ENCODE measurements at regions not wholly inside any gene's neighbourhood (a gene's known extent, or its start where the extent isn't known, plus 50 kb on each side); places are given as distances from the start of the nearest gene placed in this dataset.

GRCh38 chr1:68908316-68908715, 411.4 kb upstream of the DEPDC1 start:
- no peak overlapping the region for H4K12ac ChIP-seq (ENCODE audit: low read depth, low read length)
- no peak overlapping the region for H2AFZ ChIP-seq (ENCODE audit: insufficient read depth, low read length, poor library complexity)
- no peaks in the 10 kb centered on the region for H3K79me2 ChIP-seq (ENCODE audit: control insufficient read depth, insufficient read depth, low read length, poor library complexity)
- peaks cover 5% of the 10 kb centered on the region for H3K9me3 ChIP-seq (ENCODE audit: insufficient read depth, low read depth, low read length)
- H3K4me2 ChIP-seq (ENCODE audit: low read length), result no peak overlapping the region
- H3K9ac ChIP-seq (ENCODE audit: low read length), result no peak overlapping the region
- WGBS (ENCODE audit: extremely low coverage, insufficient coverage, insufficient read length), result no CpG with 5 or more reads among the region's 2 CpGs
- H3K27me3 ChIP-seq (ENCODE audit: insufficient read depth, low read length), result no peaks in the 10 kb centered on the region
- H3K4ac ChIP-seq (ENCODE audit: low read depth, low read length), result no peak overlapping the region
- H2BK12ac ChIP-seq (ENCODE audit: low read length), result no peak overlapping the region
- H3K18ac ChIP-seq (ENCODE audit: low read length), result no peak overlapping the region
- H3K23ac ChIP-seq (ENCODE audit: low read length), result no peak overlapping the region
- H3K36me3 ChIP-seq (ENCODE audit: control insufficient read depth in 1 of 2, insufficient read depth in 2 of 2, low read length in 2 of 2), result no peaks in the 10 kb centered on the region
- no peaks in the 10 kb centered on the region for H3K4me1 ChIP-seq (ENCODE audit: control insufficient read depth in 1 of 2, insufficient read depth in 2 of 2, low read length in 2 of 2)
- H3K27ac ChIP-seq (ENCODE audit: low read depth, low read length), result no peak overlapping the region
- DNase-seq, result no peak
- H2AK5ac ChIP-seq (ENCODE audit: low read length), result no peak overlapping the region
- no peak overlapping the region for H2BK5ac ChIP-seq (ENCODE audit: low read depth, low read length, poor library complexity)
- H3K4me3 ChIP-seq (ENCODE audit: low read depth, low read length), result no peak overlapping the region
- H3K79me1 ChIP-seq (ENCODE audit: low read length), result no peaks in the 10 kb centered on the region
- no peak overlapping the region for H3K14ac ChIP-seq (ENCODE audit: low read length)
- H2BK120ac ChIP-seq (ENCODE audit: insufficient read depth, low read length, poor library complexity), result no peak overlapping the region
- H4K91ac ChIP-seq (ENCODE audit: low read depth, low read length), result no peak overlapping the region
- no peak overlapping the region for H4K8ac ChIP-seq (ENCODE audit: low read depth, low read length)

- no peak overlapping the region for H3K23ac ChIP-seq (ENCODE audit: low read length)
- H2BK5ac ChIP-seq (ENCODE audit: low read depth, low read length, poor library complexity), result no peak overlapping the region
- H3K18ac ChIP-seq (ENCODE audit: low read length), result no peak overlapping the region
- no peaks in the 10 kb centered on the region for H3K27me3 ChIP-seq (ENCODE audit: insufficient read depth, low read length)
- H3K27ac ChIP-seq (ENCODE audit: low read depth, low read length), result no peak overlapping the region
- no peaks in the 10 kb centered on the region for H3K79me1 ChIP-seq (ENCODE audit: low read length)
- no peaks in the 10 kb centered on the region for H3K79me2 ChIP-seq (ENCODE audit: control insufficient read depth, insufficient read depth, low read length, poor library complexity)
- no peak overlapping the region for H2BK120ac ChIP-seq (ENCODE audit: insufficient read depth, low read length, poor library complexity)
- no peak overlapping the region for H2BK12ac ChIP-seq (ENCODE audit: low read length)
- H3K4ac ChIP-seq (ENCODE audit: low read depth, low read length), result no peak overlapping the region
- no peak overlapping the region for H4K8ac ChIP-seq (ENCODE audit: low read depth, low read length)
- no peaks in the 10 kb centered on the region for H3K4me1 ChIP-seq (ENCODE audit: control insufficient read depth in 1 of 2, insufficient read depth in 2 of 2, low read length in 2 of 2)
- H3K9ac ChIP-seq (ENCODE audit: low read length), result no peak overlapping the region
- no peak overlapping the region for H2AK5ac ChIP-seq (ENCODE audit: low read length)
- H3K14ac ChIP-seq (ENCODE audit: low read length), result no peak overlapping the region
- no peak for DNase-seq
- H3K9me3 ChIP-seq (ENCODE audit: insufficient read depth, low read depth, low read length), result no peaks in the 10 kb centered on the region
- H2AFZ ChIP-seq (ENCODE audit: insufficient read depth, low read length, poor library complexity), result no peak overlapping the region
- H3K4me2 ChIP-seq (ENCODE audit: low read length), result no peak overlapping the region
- no peaks in the 10 kb centered on the region for H3K36me3 ChIP-seq (ENCODE audit: control insufficient read depth in 1 of 2, insufficient read depth in 2 of 2, low read length in 2 of 2)
- no peak overlapping the region for H3K4me3 ChIP-seq (ENCODE audit: low read depth, low read length)
- WGBS (ENCODE audit: extremely low coverage, insufficient coverage, insufficient read length), result no CpG with 5 or more reads among the region's 4 CpGs
- no peak overlapping the region for H4K12ac ChIP-seq (ENCODE audit: low read depth, low read length)
- H4K91ac ChIP-seq (ENCODE audit: low read depth, low read length), result no peak overlapping the region
Measured at GRCh38 chr1:68916221-68916902, 419.5 kb upstream of the DEPDC1 start.

GRCh38 chr1:68917456-68917855, 420.6 kb upstream of the DEPDC1 start:
- H4K91ac ChIP-seq (ENCODE audit: low read depth, low read length), result no peak overlapping the region
- no peak overlapping the region for H3K4me2 ChIP-seq (ENCODE audit: low read length)
- H3K36me3 ChIP-seq (ENCODE audit: control insufficient read depth in 1 of 2, insufficient read depth in 2 of 2, low read length in 2 of 2), result no peaks in the 10 kb centered on the region
- no peak overlapping the region for H4K8ac ChIP-seq (ENCODE audit: low read depth, low read length)
- H3K14ac ChIP-seq (ENCODE audit: low read length), result no peak overlapping the region
- H3K4me3 ChIP-seq (ENCODE audit: low read depth, low read length), result no peak overlapping the region
- no peak overlapping the region for H3K18ac ChIP-seq (ENCODE audit: low read length)
- no peak overlapping the region for H2AK5ac ChIP-seq (ENCODE audit: low read length)
- H3K4me1 ChIP-seq (ENCODE audit: control insufficient read depth in 1 of 2, insufficient read depth in 2 of 2, low read length in 2 of 2), result no peaks in the 10 kb centered on the region
- no peak overlapping the region for H4K12ac ChIP-seq (ENCODE audit: low read depth, low read length)
- no peak for DNase-seq
- no peak overlapping the region for H2BK120ac ChIP-seq (ENCODE audit: insufficient read depth, low read length, poor library complexity)
- no CpG with 5 or more reads among the region's 5 CpGs for WGBS (ENCODE audit: extremely low coverage, insufficient coverage, insufficient read length)
- H3K23ac ChIP-seq (ENCODE audit: low read length), result no peak overlapping the region
- no peak overlapping the region for H2BK12ac ChIP-seq (ENCODE audit: low read length)
- no peaks in the 10 kb centered on the region for H3K79me1 ChIP-seq (ENCODE audit: low read length)
- no peak overlapping the region for H3K4ac ChIP-seq (ENCODE audit: low read depth, low read length)
- H3K27ac ChIP-seq (ENCODE audit: low read depth, low read length), result no peak overlapping the region
- no peak overlapping the region for H2AFZ ChIP-seq (ENCODE audit: insufficient read depth, low read length, poor library complexity)
- H3K9me3 ChIP-seq (ENCODE audit: insufficient read depth, low read depth, low read length), result no peaks in the 10 kb centered on the region
- no peak overlapping the region for H2BK5ac ChIP-seq (ENCODE audit: low read depth, low read length, poor library complexity)
- H3K79me2 ChIP-seq (ENCODE audit: control insufficient read depth, insufficient read depth, low read length, poor library complexity), result no peaks in the 10 kb centered on the region
- H3K27me3 ChIP-seq (ENCODE audit: insufficient read depth, low read length), result no peaks in the 10 kb centered on the region
- H3K9ac ChIP-seq (ENCODE audit: low read length), result no peak overlapping the region

- Histone ChIP-seq H3K4me1 (ENCODE audit: control insufficient read depth in 1 of 2, insufficient read depth in 2 of 2, low read length in 2 of 2) (no peaks in the 10 kb centered on the region), H4K12ac (ENCODE audit: low read depth, low read length) (no peak overlapping the region), H3K9me3 (ENCODE audit: insufficient read depth, low read depth, low read length) (no peaks in the 10 kb centered on the region), H3K4ac (ENCODE audit: low read depth, low read length) (no peak overlapping the region), H3K4me2 (ENCODE audit: low read length) (no peak overlapping the region), H3K23ac (ENCODE audit: low read length) (no peak overlapping the region), H3K27me3 (ENCODE audit: insufficient read depth, low read length) (no peaks in the 10 kb centered on the region), H3K18ac (ENCODE audit: low read length) (no peak overlapping the region), H2BK12ac (ENCODE audit: low read length) (no peak overlapping the region), H2BK120ac (ENCODE audit: insufficient read depth, low read length, poor library complexity) (no peak overlapping the region), H2AFZ (ENCODE audit: insufficient read depth, low read length, poor library complexity) (no peak overlapping the region), H3K36me3 (ENCODE audit: control insufficient read depth in 1 of 2, insufficient read depth in 2 of 2, low read length in 2 of 2) (no peaks in the 10 kb centered on the region), H3K79me1 (ENCODE audit: low read length) (no peaks in the 10 kb centered on the region), H3K27ac (ENCODE audit: low read depth, low read length) (no peak overlapping the region), H2AK5ac (ENCODE audit: low read length) (no peak overlapping the region), H2BK5ac (ENCODE audit: low read depth, low read length, poor library complexity) (no peak overlapping the region), H3K9ac (ENCODE audit: low read length) (no peak overlapping the region), H4K91ac (ENCODE audit: low read depth, low read length) (no peak overlapping the region), H3K4me3 (ENCODE audit: low read depth, low read length) (no peak overlapping the region), H3K79me2 (ENCODE audit: control insufficient read depth, insufficient read depth, low read length, poor library complexity) (no peaks in the 10 kb centered on the region), H3K14ac (ENCODE audit: low read length) (no peak overlapping the region), H4K8ac (ENCODE audit: low read depth, low read length) (no peak overlapping the region)
- DNase-seq, result no peak
- WGBS (ENCODE audit: extremely low coverage, insufficient coverage, insufficient read length), result no CpG with 5 or more reads among the region's 1 CpG
Measured at GRCh38 chr1:68918563-68918962, 421.7 kb upstream of the DEPDC1 start.

Data from trophoblast cell (in vitro differentiated cells and primary cell).